ENCODE measurements at regions not wholly inside any gene's neighbourhood (a gene's known extent, or its start where the extent isn't known, plus 50 kb on each side); places are given as distances from the start of the nearest gene placed in this dataset.

- no peak for DNase-seq (ENCODE audit: low read depth)
- no peak overlapping the region for H3K4me3 ChIP-seq (ENCODE audit: low read depth, low read length)
Observed at GRCh38 chr12:4011597-4011996, 138.4 kb upstream of the PARP11 start.

GRCh38 chr12:4009979-4010704 is 136.9 kb upstream of the PARP11 start:
- DNase-seq (ENCODE audit: low read depth), result no peak
- no peak overlapping the region for H3K4me3 ChIP-seq (ENCODE audit: low read depth, low read length)
- no peak for TF ChIP-seq CTCF (IDR thresholded peaks at IDR 0.05; ENCODE audit: insufficient read depth, low read depth, low read length)

More at GRCh38 chr12:4011597-4011996, 138.4 kb upstream of the PARP11 start:
- no peak for TF ChIP-seq CTCF (IDR thresholded peaks at IDR 0.05; ENCODE audit: insufficient read depth, low read depth, low read length)

- no peak for TF ChIP-seq CTCF (IDR thresholded peaks at IDR 0.05; ENCODE audit: insufficient read depth, low read depth, low read length)
- no peak for DNase-seq (ENCODE audit: low read depth)
Observed at GRCh38 chr12:4006743-4007142, 133.5 kb upstream of the PARP11 start.

GRCh38 chr12:4005851-4006430 is 132.7 kb upstream of the PARP11 start:
- TF ChIP-seq CTCF (IDR thresholded peaks at IDR 0.05; ENCODE audit: insufficient read depth, low read depth, low read length), result no peak
- no peak for DNase-seq (ENCODE audit: low read depth)
- H3K4me3 ChIP-seq (ENCODE audit: low read depth, low read length), result no peak overlapping the region

More at GRCh38 chr12:4006743-4007142, 133.5 kb upstream of the PARP11 start:
- H3K4me3 ChIP-seq (ENCODE audit: low read depth, low read length), result no peak overlapping the region

- TF ChIP-seq CTCF (IDR thresholded peaks at IDR 0.05; ENCODE audit: insufficient read depth, low read depth, low read length), result no peak
- no peak for DNase-seq (ENCODE audit: low read depth)
- no peak overlapping the region for H3K4me3 ChIP-seq (ENCODE audit: low read depth, low read length)
Observed at GRCh38 chr12:4003576-4003975, 130.4 kb upstream of the PARP11 start.

- no peak for DNase-seq (ENCODE audit: low read depth)
- TF ChIP-seq CTCF (IDR thresholded peaks at IDR 0.05; ENCODE audit: insufficient read depth, low read depth, low read length), result no peak
- no peak overlapping the region for H3K4me3 ChIP-seq (ENCODE audit: low read depth, low read length)
Observed at GRCh38 chr12:4002601-4003000, 129.4 kb upstream of the PARP11 start.
